ENCODE measurements at regions not wholly inside any gene's neighbourhood (a gene's known extent, or its start where the extent isn't known, plus 50 kb on each side); places are given as distances from the start of the nearest gene placed in this dataset.

DNA sequence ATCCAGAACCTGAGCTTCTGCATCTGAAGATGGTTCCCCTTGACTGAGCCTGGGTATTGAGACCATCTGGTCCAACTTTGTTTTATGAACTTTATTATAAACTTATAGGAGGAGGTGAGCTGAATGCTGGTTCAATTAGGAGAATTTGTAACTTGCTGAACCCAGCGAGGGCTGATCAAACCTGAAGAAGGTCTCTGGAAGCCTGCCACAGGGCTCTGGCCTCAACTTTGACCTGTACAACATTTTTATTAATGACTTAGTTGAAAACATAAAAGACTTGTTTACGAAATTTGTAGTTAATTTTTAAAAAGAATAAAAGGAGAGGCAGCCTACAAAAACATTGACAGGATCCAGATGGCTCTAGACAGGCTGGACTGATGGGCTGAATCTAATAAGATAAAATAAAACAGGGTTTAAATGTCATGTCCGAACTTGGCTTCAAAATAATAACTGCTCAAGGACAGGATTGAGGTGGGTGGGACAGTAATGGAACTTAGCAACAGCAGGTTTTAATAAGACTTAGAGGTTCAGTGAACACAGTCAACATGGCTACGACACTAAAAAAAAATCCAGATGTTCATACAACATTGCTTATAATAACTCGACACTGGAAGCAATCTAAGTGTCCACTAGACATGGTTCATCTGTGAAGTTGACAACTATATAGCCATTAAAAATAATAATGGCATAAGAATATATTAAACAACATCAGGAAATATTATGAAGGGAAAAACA lies 53.4 kb upstream of the GJB5 start:
- no peak for DNase-seq (ENCODE audit: low read depth)

Data from stimulated activated CD4-positive, alpha-beta T cell treated with anti-CD3 and anti-CD28 coated beads, Interleukin-2, amount 100 ng/mL, for 4 hours (primary cell).